CD1c-positive myeloid dendritic cell (primary cell): ENCODE measurements at regions not wholly inside any gene's neighbourhood (a gene's known extent, or its start where the extent isn't known, plus 50 kb on each side); places are given as distances from the start of the nearest gene placed in this dataset.
"Not testable (repeated sequence)": the region's sequence is repeated elsewhere in the genome, so short reads cannot be mapped to it uniquely, and the experiment has no call there.

ENCODE experiments used
- DNase-seq: peaks from one replicate; pipeline ENCODE4 v3.0.0-alpha.2; 2016; ENCODE audit errors: extremely low spot score

DNA sequence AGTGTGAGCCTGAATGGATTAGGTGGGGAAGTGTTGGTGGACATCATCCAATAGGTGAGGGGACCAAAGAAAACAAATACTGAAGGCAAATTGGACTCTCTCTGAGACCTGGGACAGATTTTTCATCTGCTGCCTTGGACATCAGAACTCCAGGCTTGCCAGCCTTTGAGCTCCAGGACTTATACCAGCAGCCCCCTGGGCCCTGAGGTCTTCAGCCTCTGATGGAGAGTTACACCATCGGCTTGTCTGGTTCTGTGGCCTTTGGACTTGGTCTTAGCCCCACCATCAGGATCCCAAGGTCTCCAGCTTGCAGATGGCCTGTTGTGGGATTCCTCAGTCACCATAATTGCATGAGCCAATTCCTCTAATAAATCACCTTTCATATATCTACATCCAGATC is 80.8 kb upstream of the SLC8A3 start:
- no peak for DNase-seq

DNA sequence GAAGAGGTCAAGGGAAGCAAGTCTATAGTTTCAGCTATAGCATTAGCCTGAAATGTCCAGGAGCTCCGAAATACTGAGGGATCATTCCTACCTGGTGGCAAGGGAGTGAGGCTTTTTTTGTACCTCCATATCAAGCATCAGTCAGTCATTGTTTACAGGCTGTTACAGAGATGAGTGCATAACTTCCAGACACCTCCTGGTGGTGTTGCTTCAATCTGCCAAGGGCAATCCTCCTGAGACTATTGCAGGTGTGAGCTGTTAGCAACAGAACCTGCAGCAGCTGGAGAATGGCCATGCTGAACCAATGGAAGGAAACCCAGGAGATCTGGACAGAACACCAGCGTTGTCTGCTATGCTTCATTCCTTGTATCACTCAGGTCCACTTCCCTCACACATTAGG is 80.0 kb upstream of the SLC8A3 start:
- DNase-seq = no peak

DNA sequence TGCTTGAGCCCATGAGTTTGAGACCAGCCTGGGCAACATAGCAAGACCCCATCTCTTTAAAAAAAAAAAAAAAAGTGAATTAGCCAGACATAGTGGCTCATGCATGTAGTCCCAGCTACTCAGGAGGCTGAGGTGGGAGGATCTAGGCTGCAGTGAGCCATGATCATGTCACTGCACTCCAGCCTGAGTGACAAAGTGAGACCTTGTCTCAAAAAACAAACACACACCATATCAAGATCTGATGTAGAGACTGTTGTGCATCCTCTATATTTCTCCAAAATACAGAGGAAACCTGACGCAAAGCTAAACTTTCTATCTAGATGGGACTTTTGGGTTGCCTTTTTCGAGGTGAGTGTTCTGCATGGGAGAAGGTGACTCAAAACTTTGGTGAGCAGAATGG is 77.4 kb upstream of the SLC8A3 start:
- no peak for DNase-seq

DNA sequence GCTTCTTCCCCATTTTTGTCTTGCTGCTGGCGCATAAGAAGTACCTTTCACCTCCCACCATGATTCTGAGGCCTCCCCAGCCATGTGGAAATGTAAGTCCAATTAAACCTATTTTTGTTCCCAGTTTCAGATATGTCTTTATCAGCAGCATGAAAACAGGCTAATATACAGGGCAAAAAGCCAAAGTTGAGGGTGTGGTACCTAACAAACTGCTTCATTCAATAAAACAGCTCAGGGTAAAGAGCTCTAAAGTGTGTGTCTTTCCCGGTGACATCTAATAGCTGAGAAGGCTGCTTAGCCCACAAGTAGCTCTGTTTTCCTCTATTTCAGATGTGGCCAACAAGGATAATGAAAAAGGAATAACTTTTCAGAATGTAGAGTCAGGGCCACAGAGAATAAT is 76.7 kb upstream of the SLC8A3 start:
- DNase-seq = no peak

DNA sequence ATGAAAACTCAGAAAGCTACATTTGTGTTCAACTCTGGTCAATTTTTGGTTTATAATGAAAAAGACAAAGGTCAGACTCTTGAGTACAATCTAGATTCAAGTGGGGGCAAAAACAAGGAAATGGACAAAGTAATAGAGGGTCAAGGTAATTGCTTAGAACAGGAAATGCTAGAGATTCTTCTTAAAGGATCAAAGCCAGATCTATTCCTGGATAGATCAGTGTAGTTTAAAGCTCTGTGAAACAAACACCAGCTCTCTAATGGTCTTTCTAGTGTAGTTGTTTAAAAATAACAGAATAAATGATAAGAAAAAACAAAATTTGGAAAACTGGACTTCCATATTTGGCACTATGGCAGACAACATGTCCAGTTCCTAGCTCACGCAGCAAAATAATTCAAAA is 70.7 kb upstream of the SLC8A3 start:
- no peak for DNase-seq

DNA sequence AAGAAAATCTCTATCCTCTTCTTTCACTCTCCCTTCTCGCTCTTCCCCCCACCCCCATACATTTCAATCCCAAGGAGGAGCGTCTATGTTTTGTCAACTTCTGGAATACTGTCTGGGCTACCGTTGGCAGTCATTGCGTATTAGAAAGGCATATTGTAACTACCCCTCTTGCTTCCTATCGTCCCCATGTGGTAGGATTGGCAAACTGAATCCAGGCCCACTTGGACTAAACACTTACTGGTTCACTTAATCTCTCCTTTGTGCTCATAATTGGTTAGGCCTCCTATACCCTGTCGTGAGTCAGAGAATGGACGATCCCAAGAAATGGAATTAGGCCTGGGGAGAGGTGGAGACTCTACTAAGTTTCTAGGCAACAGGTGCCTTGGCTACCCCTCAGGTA is 68.8 kb upstream of the SLC8A3 start:
- DNase-seq = no peak

DNA sequence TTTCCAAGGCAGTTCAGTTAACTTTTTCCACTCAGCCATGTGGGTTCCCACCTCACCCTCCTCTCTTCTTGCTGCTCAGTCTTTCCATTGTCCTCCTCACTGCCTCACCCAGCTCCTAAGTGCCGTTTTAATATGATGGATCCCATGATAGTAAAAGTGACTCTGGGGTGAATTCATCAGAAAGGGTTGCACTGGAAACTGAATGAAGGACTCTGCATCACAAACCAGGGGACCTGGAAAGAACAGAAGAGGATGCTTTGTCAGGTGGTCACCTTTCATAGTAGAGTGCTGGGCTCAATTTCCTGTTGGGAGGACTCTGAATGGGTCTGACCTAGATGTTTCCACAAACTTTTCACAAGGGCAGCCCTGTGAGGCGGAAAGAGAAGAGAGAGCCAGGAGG is 67.8 kb upstream of the SLC8A3 start:
- DNase-seq = no peak

DNA sequence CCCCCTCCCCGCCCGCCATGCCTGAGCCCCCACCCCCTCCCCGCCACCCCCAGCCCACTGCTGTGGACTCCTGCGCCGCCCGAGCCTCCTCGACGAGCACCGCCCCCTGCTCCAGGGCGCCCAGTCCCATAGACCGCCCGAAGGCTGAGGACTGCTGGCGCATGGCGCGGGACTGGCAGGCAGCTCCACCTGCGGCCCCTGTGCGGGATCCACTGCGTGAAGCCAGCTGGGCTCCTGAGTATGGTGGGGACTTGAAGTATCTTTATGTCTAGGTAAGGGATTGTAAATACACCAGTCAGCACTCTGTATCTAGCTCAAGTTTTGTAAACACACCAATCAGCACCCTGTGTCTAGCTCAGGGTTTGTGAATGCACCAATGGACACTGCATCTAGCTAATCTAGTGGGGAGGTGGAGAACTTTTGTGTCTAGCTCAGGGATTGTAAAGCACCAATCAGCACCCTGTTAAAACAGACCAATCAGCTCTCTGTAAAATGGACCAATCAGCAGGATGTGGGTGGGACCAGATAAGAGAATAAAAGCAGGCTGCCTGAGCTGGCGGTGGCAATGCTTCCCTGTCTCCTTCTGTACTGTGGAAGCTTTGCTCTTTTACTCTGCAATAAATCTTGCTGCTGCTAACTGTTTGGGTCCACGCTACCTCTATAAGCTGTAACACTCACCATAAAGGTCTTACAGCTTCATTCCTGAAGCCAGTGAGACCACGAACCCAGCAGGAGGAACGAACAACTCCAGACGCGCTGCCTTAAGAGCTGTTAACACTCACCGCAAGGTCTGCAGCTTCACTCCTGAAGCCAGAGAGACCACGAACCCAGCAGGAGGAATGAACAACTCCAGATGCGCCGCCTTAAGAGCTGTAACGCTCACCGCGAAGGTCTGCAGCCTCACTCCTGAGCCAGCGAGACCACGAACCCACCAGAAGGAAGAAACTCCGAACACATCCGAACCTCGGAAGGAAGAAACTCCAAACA is 66.6 kb upstream of the SLC8A3 start:
- DNase-seq = not testable (repeated sequence)

DNA sequence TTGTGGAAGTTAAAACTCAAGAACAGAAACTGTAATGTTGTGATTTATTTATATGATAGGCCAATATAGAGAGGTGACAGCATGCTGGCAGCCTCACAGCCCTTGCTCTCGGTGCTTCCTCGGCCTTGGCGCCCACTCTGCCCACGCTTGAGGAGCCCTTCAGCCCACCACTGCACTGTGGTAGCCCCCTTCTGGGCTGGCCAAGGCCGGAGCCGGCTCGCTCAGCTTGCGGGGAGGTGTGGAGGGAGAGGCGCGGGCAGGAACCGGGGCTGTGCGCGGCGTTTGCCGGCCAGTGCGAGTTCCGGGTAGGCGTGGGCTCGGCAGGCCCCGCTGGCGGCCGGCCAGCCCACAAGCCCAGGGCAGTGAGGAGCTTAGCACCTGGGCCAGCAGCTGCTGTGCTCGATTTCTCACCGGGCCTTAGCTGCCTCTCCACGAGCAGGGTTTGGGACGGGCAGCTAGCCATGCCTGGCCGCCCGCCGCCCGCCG is 65.8 kb upstream of the SLC8A3 start:
- DNase-seq = peak; percentile 37

DNA sequence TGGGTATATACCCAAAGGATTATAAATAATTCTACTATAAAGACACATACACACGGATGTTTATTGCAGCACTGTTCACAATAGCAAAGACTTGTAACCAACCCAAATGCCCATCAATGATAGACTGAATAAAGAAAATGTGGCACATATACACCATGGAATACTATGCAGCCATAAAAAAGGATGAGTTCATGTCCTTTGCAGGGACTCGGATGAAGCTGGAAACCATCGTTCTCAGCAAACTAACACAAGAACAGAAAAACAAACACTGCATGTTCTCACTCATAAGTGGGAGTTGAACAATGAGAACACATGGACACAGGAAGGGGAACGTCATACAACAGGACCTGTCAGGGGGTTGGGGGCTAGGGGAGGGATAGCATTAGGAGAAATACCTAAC is 64.8 kb upstream of the SLC8A3 start:
- not testable (repeated sequence) for DNase-seq

DNA sequence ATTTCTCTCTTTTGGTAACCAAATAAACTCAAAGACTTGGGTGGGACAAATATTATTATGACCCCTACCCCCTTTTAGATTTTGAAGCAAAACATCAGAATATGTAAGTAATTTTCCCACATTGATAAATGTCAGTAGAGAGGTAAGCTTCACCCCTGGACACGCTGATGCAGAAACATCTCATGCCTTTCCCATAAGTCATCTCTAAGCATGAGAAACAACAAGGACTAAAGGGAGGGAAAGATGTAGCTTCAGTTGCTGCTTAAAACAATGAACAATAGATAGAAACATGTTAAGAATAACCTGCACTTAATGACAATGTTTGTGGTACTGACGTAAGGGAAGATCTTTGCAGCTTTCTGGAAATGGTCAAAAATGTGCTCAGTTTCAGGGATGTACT is 56.3 kb upstream of the SLC8A3 start:
- no peak for DNase-seq

DNA sequence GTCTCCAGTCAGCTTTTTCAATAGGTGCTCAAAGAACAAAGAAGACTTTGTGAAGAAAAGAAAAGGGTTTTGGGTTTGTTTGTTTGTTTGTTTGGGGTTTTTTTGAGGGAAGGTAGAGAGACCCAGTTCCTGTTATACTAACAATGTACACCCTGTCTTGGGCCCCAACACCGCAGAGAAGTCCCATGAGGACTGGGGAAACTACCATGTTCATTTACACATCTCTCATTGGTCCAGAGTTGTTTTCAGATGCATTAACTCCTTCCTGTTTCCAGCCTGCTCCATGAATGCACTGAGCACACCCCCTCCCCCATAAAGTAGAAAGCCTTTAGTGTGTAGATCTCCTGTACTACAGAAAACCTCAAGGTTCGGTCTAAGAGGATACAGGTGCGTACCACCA is 51.1 kb upstream of the SLC8A3 start:
- no peak for DNase-seq

DNA sequence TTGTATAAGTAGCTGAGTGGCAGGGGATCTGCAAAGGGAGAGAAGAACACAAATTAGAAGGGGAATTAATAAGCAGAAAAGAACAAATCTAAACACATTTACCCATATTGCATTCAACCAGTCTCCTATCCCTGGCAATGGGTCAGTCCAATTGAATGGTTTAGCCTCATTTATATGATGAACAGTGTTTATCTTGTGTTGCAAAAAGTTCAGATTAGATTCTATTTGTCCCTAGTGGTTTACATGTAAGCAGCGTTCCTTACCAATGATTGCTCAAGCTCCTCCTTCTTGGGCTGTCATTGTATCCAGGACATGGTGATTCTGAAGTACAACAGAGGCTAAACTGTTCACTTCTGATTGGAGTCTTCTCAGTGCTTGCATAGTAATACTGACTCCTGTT is 49.9 kb upstream of the SLC8A3 start:
- not testable (repeated sequence) for DNase-seq
